A549 (cell line): ENCODE measurements at regions not wholly inside any gene's neighbourhood (a gene's known extent, or its start where the extent isn't known, plus 50 kb on each side); places are given as distances from the start of the nearest gene placed in this dataset.

Source experiments
- EHF ChIP-seq: fragments of 250-450 bp; sonication (Bioruptor Pico); IDR thresholded peaks from 2 replicates; pipeline ENCODE4 v1.5.0; 2020; ENCODE audit warnings: mild to moderate bottlenecking
- EP300 ChIP-seq, 2 experiments: fragments of >200 bp; sonication (Bioruptor Twin); formaldehyde crosslinking; IDR thresholded peaks; 2 replicates in 1 of 2; 3 replicates in 1 of 2; pipeline ENCODE4 v1.6.1; 2016 to 2017
- JUN ChIP-seq, 2 experiments: fragments of >200 bp; sonication (Bioruptor Twin); formaldehyde crosslinking; IDR thresholded peaks; 2 replicates in 1 of 2; 3 replicates in 1 of 2; pipeline ENCODE4 v1.6.1; 2016 to 2017
- MAFK ChIP-seq: fragments of 450-650 bp; IDR thresholded peaks from 2 replicates; pipeline ENCODE4 v1.6.1; 2014; ENCODE audit not compliant: partially characterized antibody
- MYC ChIP-seq: IDR thresholded peaks from 2 replicates; pipeline ENCODE4 v1.6.1; 2012; ENCODE audit warnings: mild to moderate bottlenecking, inconsistent platforms, low read length, improper control_type of control experiment, borderline replicate concordance
- PHF8 ChIP-seq: fragments of 200-600 bp; sonication (generic); IDR thresholded peaks from 2 replicates; pipeline ENCODE4 v1.6.1; 2016; ENCODE audit warnings: low read depth, mild to moderate bottlenecking, antibody characterized with exemption, moderate library complexity, borderline replicate concordance
- POLR2A ChIP-seq: IDR thresholded peaks from 2 replicates; pipeline ENCODE4 v1.6.1; 2012; ENCODE audit warnings: mild to moderate bottlenecking, low read length
- POLR2AphosphoS2 ChIP-seq: conservative IDR thresholded peaks from 2 replicates; pipeline ENCODE4 v1.6.1; 2012; ENCODE audit warnings: low read length, improper control_type of control experiment, inconsistent platforms
- RAD21 ChIP-seq, 2 experiments: fragments of >200 bp in 1 of 2; sonication (Bioruptor Twin) in 1 of 2; formaldehyde crosslinking in 1 of 2; IDR thresholded peaks in 1 of 2; conservative IDR thresholded peaks in 1 of 2; 2 replicates in 1 of 2; 3 replicates in 1 of 2; pipeline ENCODE4 v1.6.1; 2012 to 2018; ENCODE audit warnings: inconsistent platforms in 1 of 2
- RCOR1 ChIP-seq: fragments of 150-350 bp; IDR thresholded peaks from 2 replicates; pipeline ENCODE4 v1.6.1; 2014; ENCODE audit warnings: antibody characterized with exemption, low read length, low read depth
- SMC3 ChIP-seq: fragments of >200 bp; sonication (Bioruptor Twin); formaldehyde crosslinking; IDR thresholded peaks from 3 replicates; pipeline ENCODE4 v1.6.1; 2018; ENCODE audit warnings: inconsistent platforms
- TF ChIP-seq, protein P1 (sequence below): fragments of >200 bp; sonication (Bioruptor Twin); formaldehyde crosslinking; IDR thresholded peaks from 3 replicates; pipeline ENCODE4 v1.5.1; 2016
- TF ChIP-seq, protein P2 (sequence below): fragments of 200-600 bp; sonication (generic); IDR thresholded peaks from 2 replicates; pipeline ENCODE4 v1.6.1; 2016; ENCODE audit warnings: antibody characterized with exemption, mild to moderate bottlenecking, moderate library complexity
- TF ChIP-seq, protein P3 (sequence below): fragments of >200 bp; sonication (Bioruptor Twin); formaldehyde crosslinking; IDR thresholded peaks from 3 replicates; pipeline ENCODE4 v1.6.1; 2016

DNA sequence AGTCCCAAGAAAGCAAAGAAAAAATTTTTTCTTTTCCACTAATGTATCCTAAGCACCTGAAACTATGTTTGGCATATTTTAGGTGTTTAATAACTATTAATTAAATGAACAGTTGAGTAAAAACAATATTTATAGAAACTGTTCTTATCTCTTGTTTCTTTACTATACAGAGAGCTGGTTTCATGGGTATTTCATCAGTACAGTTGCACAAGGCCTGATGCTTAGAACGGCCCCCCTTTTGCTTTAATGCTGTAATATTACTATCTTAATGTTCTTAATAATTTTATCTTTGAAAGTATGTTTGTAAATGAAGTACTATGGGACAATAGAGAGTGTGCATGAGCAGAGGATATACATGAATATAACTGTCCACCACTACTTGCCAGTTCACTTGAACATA is 479.1 kb upstream of the SLIT2 start:
- TF ChIP-seq POLR2A = no peak
- TF ChIP-seq, protein P1, sequence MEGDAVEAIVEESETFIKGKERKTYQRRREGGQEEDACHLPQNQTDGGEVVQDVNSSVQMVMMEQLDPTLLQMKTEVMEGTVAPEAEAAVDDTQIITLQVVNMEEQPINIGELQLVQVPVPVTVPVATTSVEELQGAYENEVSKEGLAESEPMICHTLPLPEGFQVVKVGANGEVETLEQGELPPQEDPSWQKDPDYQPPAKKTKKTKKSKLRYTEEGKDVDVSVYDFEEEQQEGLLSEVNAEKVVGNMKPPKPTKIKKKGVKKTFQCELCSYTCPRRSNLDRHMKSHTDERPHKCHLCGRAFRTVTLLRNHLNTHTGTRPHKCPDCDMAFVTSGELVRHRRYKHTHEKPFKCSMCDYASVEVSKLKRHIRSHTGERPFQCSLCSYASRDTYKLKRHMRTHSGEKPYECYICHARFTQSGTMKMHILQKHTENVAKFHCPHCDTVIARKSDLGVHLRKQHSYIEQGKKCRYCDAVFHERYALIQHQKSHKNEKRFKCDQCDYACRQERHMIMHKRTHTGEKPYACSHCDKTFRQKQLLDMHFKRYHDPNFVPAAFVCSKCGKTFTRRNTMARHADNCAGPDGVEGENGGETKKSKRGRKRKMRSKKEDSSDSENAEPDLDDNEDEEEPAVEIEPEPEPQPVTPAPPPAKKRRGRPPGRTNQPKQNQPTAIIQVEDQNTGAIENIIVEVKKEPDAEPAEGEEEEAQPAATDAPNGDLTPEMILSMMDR = no peak
- TF ChIP-seq EHF (CRISPR knock-in tag) = no peak
- TF ChIP-seq MYC = no peak
- TF ChIP-seq PHF8 = no peak
- TF ChIP-seq, protein P2, sequence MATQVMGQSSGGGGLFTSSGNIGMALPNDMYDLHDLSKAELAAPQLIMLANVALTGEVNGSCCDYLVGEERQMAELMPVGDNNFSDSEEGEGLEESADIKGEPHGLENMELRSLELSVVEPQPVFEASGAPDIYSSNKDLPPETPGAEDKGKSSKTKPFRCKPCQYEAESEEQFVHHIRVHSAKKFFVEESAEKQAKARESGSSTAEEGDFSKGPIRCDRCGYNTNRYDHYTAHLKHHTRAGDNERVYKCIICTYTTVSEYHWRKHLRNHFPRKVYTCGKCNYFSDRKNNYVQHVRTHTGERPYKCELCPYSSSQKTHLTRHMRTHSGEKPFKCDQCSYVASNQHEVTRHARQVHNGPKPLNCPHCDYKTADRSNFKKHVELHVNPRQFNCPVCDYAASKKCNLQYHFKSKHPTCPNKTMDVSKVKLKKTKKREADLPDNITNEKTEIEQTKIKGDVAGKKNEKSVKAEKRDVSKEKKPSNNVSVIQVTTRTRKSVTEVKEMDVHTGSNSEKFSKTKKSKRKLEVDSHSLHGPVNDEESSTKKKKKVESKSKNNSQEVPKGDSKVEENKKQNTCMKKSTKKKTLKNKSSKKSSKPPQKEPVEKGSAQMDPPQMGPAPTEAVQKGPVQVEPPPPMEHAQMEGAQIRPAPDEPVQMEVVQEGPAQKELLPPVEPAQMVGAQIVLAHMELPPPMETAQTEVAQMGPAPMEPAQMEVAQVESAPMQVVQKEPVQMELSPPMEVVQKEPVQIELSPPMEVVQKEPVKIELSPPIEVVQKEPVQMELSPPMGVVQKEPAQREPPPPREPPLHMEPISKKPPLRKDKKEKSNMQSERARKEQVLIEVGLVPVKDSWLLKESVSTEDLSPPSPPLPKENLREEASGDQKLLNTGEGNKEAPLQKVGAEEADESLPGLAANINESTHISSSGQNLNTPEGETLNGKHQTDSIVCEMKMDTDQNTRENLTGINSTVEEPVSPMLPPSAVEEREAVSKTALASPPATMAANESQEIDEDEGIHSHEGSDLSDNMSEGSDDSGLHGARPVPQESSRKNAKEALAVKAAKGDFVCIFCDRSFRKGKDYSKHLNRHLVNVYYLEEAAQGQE = no peak
- TF ChIP-seq SMC3 = no peak
- TF ChIP-seq MAFK = no peak
- no peak for TF ChIP-seq RCOR1
- TF ChIP-seq, protein P3, sequence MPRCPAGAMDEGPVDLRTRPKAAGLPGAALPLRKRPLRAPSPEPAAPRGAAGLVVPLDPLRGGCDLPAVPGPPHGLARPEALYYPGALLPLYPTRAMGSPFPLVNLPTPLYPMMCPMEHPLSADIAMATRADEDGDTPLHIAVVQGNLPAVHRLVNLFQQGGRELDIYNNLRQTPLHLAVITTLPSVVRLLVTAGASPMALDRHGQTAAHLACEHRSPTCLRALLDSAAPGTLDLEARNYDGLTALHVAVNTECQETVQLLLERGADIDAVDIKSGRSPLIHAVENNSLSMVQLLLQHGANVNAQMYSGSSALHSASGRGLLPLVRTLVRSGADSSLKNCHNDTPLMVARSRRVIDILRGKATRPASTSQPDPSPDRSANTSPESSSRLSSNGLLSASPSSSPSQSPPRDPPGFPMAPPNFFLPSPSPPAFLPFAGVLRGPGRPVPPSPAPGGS = no peak
- TF ChIP-seq EP300 (IDR thresholded peaks at IDR 0.05) = no peak
- no peak for TF ChIP-seq RAD21 (conservative IDR thresholded peaks at IDR 0.05 in 1 of 2, IDR thresholded peaks at IDR 0.05 in 1 of 2)
- no peak for TF ChIP-seq POLR2AphosphoS2
- TF ChIP-seq JUN (IDR thresholded peaks at IDR 0.05) = no peak
